Tibial artery (tissue), 4 donors: ENCODE measurements at regions not wholly inside any gene's neighbourhood (a gene's known extent, or its start where the extent isn't known, plus 50 kb on each side); places are given as distances from the start of the nearest gene placed in this dataset.

Source experiments
- DNase-seq, 2 donors: peaks; one replicate each; pipeline ENCODE4 v3.0.0-alpha.2; 2019
- H3K27ac ChIP-seq, 2 donors: fragments of 200-600 bp; sonication (generic) in 1 of 2; 1 replicate in 1 of 2; 2 replicates in 1 of 2; pipeline ENCODE4 v1.5.1; 2018 to 2019; ENCODE audit warnings: mild to moderate bottlenecking in 1 of 2
- H3K27me3 ChIP-seq, 2 donors: fragments of 200-600 bp; sonication (generic) in 1 of 2; one replicate each; pipeline versions ENCODE4 v1.5.1 to v1.6.0; 2016 to 2019
- H3K36me3 ChIP-seq, 3 donors: fragments of 200-600 bp; sonication (generic) in 2 of 3; one replicate each; pipeline ENCODE4 v1.5.1; 2016 to 2019; ENCODE audit warnings: mild to moderate bottlenecking in 2 of 3
- H3K4me1 ChIP-seq, 4 donors: fragments of 200-600 bp; sonication (generic) in 2 of 4; 1 replicate in 3 of 4; 2 replicates in 1 of 4; pipeline ENCODE4 v1.5.1; 2016 to 2019
- H3K4me3 ChIP-seq, 2 donors: fragments of 200-600 bp; sonication (generic) in 1 of 2; 1 replicate in 1 of 2; 2 replicates in 1 of 2; pipeline ENCODE4 v1.5.1; 2018 to 2019; ENCODE audit warnings: mild to moderate bottlenecking in 2 of 2
- H3K9me3 ChIP-seq, 3 donors: fragments of 200-600 bp; sonication (generic) in 1 of 3; one replicate each; pipeline ENCODE4 v1.5.1; 2016 to 2019
- intact Hi-C: fragments of 100-400 bp; cut with DNase I; formaldehyde crosslinking; loops from one replicate; pipeline ENCODE4 v1.15.0; 2023; ENCODE audit warnings: low total_unique reads
- TF ChIP-seq, protein P1 (sequence below), 2 experiments: fragments of 200-600 bp in 1 of 2; fragments of 450-650 bp in 1 of 2; IDR thresholded peaks; one replicate each; pipeline ENCODE4 v1.5.1; 2017 to 2019; ENCODE audit warnings: antibody characterized with exemption in 2 of 2, mild to moderate bottlenecking in 1 of 2, moderate library complexity in 1 of 2

DNA sequence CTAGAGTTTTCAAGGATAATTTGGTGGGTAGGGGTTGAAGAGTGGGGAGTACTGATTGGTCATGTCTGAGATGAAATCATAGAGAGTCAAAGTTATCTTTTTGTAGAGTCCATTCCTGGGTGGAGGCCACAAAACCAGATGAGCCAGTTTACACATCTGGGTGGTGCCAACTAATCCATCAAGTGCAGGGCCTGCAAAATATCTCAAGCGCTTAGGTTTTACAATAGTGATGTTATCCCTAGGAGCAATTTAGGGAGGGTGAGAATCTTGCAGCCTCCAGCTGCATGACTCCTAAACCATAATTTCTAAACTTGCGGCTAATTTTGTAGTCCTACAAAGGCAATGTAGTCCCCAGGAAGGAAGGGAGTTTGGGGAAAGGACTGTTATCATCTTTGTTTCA, 988.3 kb upstream of the LCORL start:
- no peak for DNase-seq
- intact Hi-C loops, result no loop called here
- TF ChIP-seq, protein P1, sequence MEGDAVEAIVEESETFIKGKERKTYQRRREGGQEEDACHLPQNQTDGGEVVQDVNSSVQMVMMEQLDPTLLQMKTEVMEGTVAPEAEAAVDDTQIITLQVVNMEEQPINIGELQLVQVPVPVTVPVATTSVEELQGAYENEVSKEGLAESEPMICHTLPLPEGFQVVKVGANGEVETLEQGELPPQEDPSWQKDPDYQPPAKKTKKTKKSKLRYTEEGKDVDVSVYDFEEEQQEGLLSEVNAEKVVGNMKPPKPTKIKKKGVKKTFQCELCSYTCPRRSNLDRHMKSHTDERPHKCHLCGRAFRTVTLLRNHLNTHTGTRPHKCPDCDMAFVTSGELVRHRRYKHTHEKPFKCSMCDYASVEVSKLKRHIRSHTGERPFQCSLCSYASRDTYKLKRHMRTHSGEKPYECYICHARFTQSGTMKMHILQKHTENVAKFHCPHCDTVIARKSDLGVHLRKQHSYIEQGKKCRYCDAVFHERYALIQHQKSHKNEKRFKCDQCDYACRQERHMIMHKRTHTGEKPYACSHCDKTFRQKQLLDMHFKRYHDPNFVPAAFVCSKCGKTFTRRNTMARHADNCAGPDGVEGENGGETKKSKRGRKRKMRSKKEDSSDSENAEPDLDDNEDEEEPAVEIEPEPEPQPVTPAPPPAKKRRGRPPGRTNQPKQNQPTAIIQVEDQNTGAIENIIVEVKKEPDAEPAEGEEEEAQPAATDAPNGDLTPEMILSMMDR (IDR thresholded peaks at IDR 0.05), result no peak
- H3K9me3 ChIP-seq, result no peaks in the 10 kb centered on the region
- no peaks in the 10 kb centered on the region for H3K4me1 ChIP-seq
- no peak overlapping the region for H3K4me3 ChIP-seq
- H3K36me3 ChIP-seq, result no peaks in the 10 kb centered on the region
- H3K27ac ChIP-seq, result no peak overlapping the region
- no peaks in the 10 kb centered on the region for H3K27me3 ChIP-seq

DNA sequence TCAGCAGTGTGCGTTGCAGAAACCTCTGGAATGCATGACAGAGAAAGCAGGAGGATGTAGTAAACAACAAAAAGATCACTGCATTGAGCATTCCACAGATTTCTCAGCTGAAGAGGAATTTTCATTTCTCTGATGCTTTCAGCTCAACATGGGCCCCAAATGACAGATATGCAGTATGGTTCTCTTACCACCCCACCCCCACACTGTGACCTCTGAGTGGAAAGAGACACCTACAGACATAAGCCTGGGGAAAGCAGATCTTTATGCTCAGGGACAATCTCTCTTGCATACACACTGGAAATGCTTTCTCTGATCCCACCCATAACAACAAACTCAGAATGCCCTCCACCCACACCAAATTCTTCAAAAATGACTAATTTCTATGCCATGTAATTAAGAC, 983.7 kb upstream of the LCORL start:
- TF ChIP-seq, protein P1 (IDR thresholded peaks at IDR 0.05), result no peak
- no peak for DNase-seq
- Histone ChIP-seq H3K36me3 (no peaks in the 10 kb centered on the region), H3K4me1 (no peaks in the 10 kb centered on the region), H3K9me3 (no peaks in the 10 kb centered on the region), H3K27me3 (no peaks in the 10 kb centered on the region), H3K4me3 (no peak overlapping the region), H3K27ac (no peak overlapping the region)
- intact Hi-C loops, result no loop called here

DNA sequence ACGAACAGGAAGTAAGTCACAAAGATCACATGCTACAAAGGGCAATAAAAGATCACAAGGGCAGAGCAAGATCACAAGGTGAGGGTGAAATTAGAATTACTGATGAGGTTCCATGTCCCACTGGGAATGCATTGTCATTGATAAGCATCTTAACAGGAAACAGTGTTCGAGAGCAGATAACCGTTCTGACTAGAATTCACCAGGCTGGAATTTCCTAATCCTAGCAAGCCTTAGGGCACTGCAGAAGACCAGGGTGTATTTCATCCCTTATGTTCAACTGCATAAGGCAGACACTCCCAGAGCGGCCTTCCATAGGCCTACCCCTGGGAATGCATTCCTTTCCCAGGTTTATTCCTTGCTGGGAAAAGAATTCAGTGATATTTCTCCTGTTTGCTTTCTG, 980.6 kb upstream of the LCORL start:
- TF ChIP-seq, protein P1 (IDR thresholded peaks at IDR 0.05), result no peak
- Histone ChIP-seq H3K4me1 (no peaks in the 10 kb centered on the region), H3K27ac (no peak overlapping the region), H3K36me3 (no peaks in the 10 kb centered on the region), H3K4me3 (no peak overlapping the region), H3K9me3 (no peaks in the 10 kb centered on the region), H3K27me3 (no peaks in the 10 kb centered on the region)
- DNase-seq, result no peak
- intact Hi-C loops, result no loop called here

DNA sequence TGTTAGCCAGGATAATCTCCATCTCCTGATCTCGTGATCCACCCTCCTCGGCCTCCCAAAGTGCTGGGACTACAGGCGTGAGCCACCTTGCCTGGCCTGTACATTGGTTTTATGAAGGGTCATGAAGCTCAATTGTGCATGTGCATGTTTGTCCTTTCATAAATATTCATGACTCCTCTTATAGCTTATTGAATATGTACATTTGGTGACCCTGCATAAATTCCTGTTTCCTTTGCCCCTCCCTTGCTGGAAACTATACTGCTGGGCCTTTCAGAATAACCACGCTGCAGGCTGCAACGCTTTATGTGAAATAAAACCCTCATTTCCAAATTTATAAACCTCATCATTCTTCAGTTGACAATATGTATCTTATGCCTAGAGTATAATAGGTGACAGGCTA, 978.0 kb upstream of the LCORL start:
- no peaks in the 10 kb centered on the region for H3K36me3 ChIP-seq
- H3K27ac ChIP-seq, result no peak overlapping the region
- no peak for DNase-seq
- intact Hi-C loops, result no loop called here
- TF ChIP-seq, protein P1 (IDR thresholded peaks at IDR 0.05), result no peak
- no peak overlapping the region for H3K4me3 ChIP-seq
- no peaks in the 10 kb centered on the region for H3K9me3 ChIP-seq
- no peaks in the 10 kb centered on the region for H3K4me1 ChIP-seq
- no peaks in the 10 kb centered on the region for H3K27me3 ChIP-seq

DNA sequence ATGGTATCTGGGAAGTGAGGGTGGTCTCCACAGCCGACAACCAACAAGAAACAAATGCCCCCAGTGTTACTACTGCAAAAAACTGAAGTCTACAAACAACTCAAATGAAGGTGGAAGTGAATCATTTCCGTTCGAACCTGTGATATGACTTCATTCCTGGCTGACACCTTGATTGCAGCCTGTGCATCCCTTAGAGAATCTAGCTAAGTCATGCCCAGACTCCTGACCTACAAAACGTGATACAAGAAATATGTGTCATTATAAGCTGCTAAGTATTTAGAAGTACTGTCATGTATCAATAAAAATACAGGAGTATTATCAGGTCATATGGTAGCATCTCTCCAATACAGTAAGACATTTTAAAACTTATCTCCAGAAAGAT, 959.7 kb upstream of the LCORL start:
- intact Hi-C loops, result no loop called here
- no peak overlapping the region for H3K4me3 ChIP-seq
- TF ChIP-seq, protein P1 (IDR thresholded peaks at IDR 0.05), result no peak
- H3K27me3 ChIP-seq, result no peaks in the 10 kb centered on the region
- DNase-seq, result no peak
- no peaks in the 10 kb centered on the region for H3K4me1 ChIP-seq
- no peaks in the 10 kb centered on the region for H3K36me3 ChIP-seq
- H3K27ac ChIP-seq, result no peak overlapping the region
- no peaks in the 10 kb centered on the region for H3K9me3 ChIP-seq

DNA sequence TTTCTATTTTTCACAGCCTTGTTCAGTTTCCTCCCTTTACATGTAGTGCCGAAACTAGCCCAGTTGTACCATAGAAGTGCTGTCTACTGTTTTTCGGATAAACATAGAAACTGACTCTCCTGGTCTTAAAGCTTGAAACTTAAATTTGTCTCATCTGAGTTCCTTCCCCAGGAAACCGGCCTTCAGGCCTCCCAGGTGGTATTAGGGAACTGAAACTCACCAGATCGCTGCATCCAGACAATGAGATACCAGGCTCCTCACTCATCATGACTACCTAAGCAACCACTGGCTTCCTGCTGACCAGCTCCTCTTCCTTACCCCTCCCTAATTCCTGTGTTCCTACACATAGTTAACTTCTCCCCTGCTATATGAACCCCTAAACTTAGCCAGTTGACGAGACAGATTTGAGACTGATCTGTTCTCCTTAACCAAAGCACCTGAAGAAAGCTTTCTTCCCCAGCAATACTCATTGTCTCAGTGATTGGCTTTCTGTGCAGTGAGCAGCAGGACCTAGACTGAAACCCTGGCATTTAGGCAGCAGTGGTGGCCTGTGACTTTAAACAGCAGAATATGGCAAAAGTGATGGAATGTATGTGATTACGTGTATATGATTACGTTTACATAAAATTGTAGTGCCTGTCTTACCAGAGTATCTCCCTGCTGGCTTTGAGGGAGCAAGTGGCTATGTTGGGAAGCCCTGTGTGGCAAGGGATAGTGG, 959.1 kb upstream of the LCORL start:
- Histone ChIP-seq H3K4me1 (no peaks in the 10 kb centered on the region), H3K4me3 (no peak overlapping the region), H3K27ac (no peak overlapping the region), H3K9me3 (no peaks in the 10 kb centered on the region), H3K36me3 (no peaks in the 10 kb centered on the region), H3K27me3 (no peaks in the 10 kb centered on the region)
- intact Hi-C loops, result no loop called here
- TF ChIP-seq, protein P1 (IDR thresholded peaks at IDR 0.05), result no peak
- DNase-seq, result no peak
